IMR-90 (cell line): ENCODE measurements at regions not wholly inside any gene's neighbourhood (a gene's known extent, or its start where the extent isn't known, plus 50 kb on each side); places are given as distances from the start of the nearest gene placed in this dataset.

Experiments used
- ATAC-seq: fragments of 200-7000 bp; cut with Tn5 transposase; 2 replicates; pipeline ENCODE4 v1.9.1; 2020; ENCODE audit warnings: low read depth, mild to moderate bottlenecking, moderate library complexity
- BruUV-seq: library from RNA; stranded (reverse); fragments of 400-500 nt; replicated peaks from 2 replicates; lab custom pipeline; 2021; lab: Mats Ljungman, UMichigan
- CTCF ChIA-PET: fragments of 300-600 bp; formaldehyde crosslinking; extraction: SDS; loops from one replicate; lab custom pipeline; 2021; ENCODE audit warnings: antibody characterized with exemption; lab: Yijun Ruan, JAX
- POLR2A ChIA-PET: fragments of 300-600 bp; sonication (Branson Sonifier 250); formaldehyde crosslinking; loops from one replicate; lab custom pipeline; 2022; ENCODE audit warnings: antibody characterized with exemption; ENCODE audit not compliant: unreplicated experiment; lab: Charles Lee
- DNase-seq: peaks from one replicate; pipeline ENCODE4 v3.0.0; 2013
- H2AFZ ChIP-seq: replicated peaks from 2 replicates; pipeline ENCODE3; 2013; ENCODE audit warnings: low read length, mild to moderate bottlenecking; ENCODE audit not compliant: poor library complexity
- H2AK5ac ChIP-seq: 2 replicates; pipeline ENCODE4 v1.6.1; 2013; ENCODE audit warnings: low read depth, low read length, inconsistent platforms
- H2AK9ac ChIP-seq: replicated peaks from 2 replicates; pipeline ENCODE3; 2013; ENCODE audit warnings: mild to moderate bottlenecking, low read depth, low read length, moderate library complexity; ENCODE audit not compliant: poor library complexity
- H2BK120ac ChIP-seq: 2 replicates; pipeline ENCODE4 v1.6.1; 2013; ENCODE audit warnings: low read depth, low read length, inconsistent platforms
- H2BK15ac ChIP-seq: 3 replicates; pipeline ENCODE4 v1.6.1; 2013; ENCODE audit warnings: low read depth, low read length, inconsistent platforms
- H2BK20ac ChIP-seq: 2 replicates; pipeline ENCODE4 v1.6.1; 2013; ENCODE audit warnings: low read depth, mild to moderate bottlenecking, inconsistent platforms, low read length, moderate library complexity
- H2BK5ac ChIP-seq: 2 replicates; pipeline ENCODE4 v1.6.1; 2013; ENCODE audit warnings: mild to moderate bottlenecking, low read depth, low read length, inconsistent platforms; ENCODE audit not compliant: poor library complexity, severe bottlenecking
- H3K14ac ChIP-seq: replicated peaks from 2 replicates; pipeline ENCODE4 v1.6.1; 2013; ENCODE audit warnings: low read depth, low read length, inconsistent platforms
- H3K18ac ChIP-seq: 2 replicates; pipeline ENCODE4 v1.6.1; 2013; ENCODE audit warnings: low read depth, low read length, control low read depth
- H3K23ac ChIP-seq: 2 replicates; pipeline ENCODE4 v1.6.1; 2013; ENCODE audit warnings: low read depth, low read length, inconsistent platforms
- H3K27ac ChIP-seq: 2 replicates; pipeline ENCODE4 v1.5.1; 2013; ENCODE audit warnings: mild to moderate bottlenecking, control low read depth, low read length; ENCODE audit not compliant: insufficient read depth
- H3K27me3 ChIP-seq: 2 replicates; pipeline ENCODE4 v1.6.1; 2013; ENCODE audit warnings: low read length; ENCODE audit not compliant: control insufficient read depth, insufficient read depth
- H3K36me3 ChIP-seq: 2 replicates; pipeline ENCODE4 v1.6.1; 2013; ENCODE audit warnings: low read length, mixed read lengths; ENCODE audit not compliant: control insufficient read depth, insufficient read depth
- H3K4ac ChIP-seq: 2 replicates; pipeline ENCODE4 v1.6.1; 2013; ENCODE audit warnings: low read depth, low read length, inconsistent platforms
- H3K4me1 ChIP-seq: 2 replicates; pipeline ENCODE4 v1.6.1; 2013; ENCODE audit warnings: low read length, mixed read lengths; ENCODE audit not compliant: control insufficient read depth, insufficient read depth
- H3K4me2 ChIP-seq: 2 replicates; pipeline ENCODE4 v1.6.1; 2013; ENCODE audit warnings: low read depth, mild to moderate bottlenecking, control low read depth, low read length, moderate library complexity
- H3K4me3 ChIP-seq: 2 replicates; pipeline ENCODE4 v1.5.1; 2013; ENCODE audit warnings: low read depth, mild to moderate bottlenecking, control low read depth, low read length, moderate library complexity; ENCODE audit not compliant: insufficient read depth
- H3K56ac ChIP-seq: 2 replicates; pipeline ENCODE4 v1.6.1; 2013; ENCODE audit warnings: low read length, inconsistent platforms; ENCODE audit not compliant: insufficient read depth; ENCODE audit errors: extremely low read depth
- H3K79me1 ChIP-seq, 2 experiments: 2 replicates each; pipeline ENCODE4 v1.6.1; 2013; ENCODE audit warnings: low read length in 2 of 2, inconsistent platforms in 1 of 2, low read depth in 1 of 2
- H3K9ac ChIP-seq: 2 replicates; pipeline ENCODE4 v1.6.1; 2013; ENCODE audit warnings: low read depth, low read length, control low read depth
- H3K9me1 ChIP-seq: 2 replicates; pipeline ENCODE4 v1.6.1; 2013; ENCODE audit warnings: low read length, inconsistent platforms; ENCODE audit not compliant: insufficient read depth
- H3K9me3 ChIP-seq: 2 replicates; pipeline ENCODE4 v1.6.1; 2013; ENCODE audit warnings: low read length; ENCODE audit not compliant: control insufficient read depth, insufficient read depth
- H4K20me1 ChIP-seq: 2 replicates; pipeline ENCODE4 v1.6.1; 2013; ENCODE audit warnings: low read length, inconsistent platforms; ENCODE audit not compliant: insufficient read depth
- H4K5ac ChIP-seq: 2 replicates; pipeline ENCODE4 v1.6.1; 2013; ENCODE audit warnings: mild to moderate bottlenecking, low read depth, low read length, control low read depth
- H4K8ac ChIP-seq, 2 experiments: 2 replicates each; pipeline ENCODE4 v1.6.1; 2013; ENCODE audit warnings: low read depth in 2 of 2, low read length in 2 of 2, control low read depth in 1 of 2, inconsistent platforms in 1 of 2
- H4K91ac ChIP-seq: 2 replicates; pipeline ENCODE4 v1.6.1; 2013; ENCODE audit warnings: low read depth, low read length, inconsistent platforms; ENCODE audit not compliant: insufficient read depth
- CHD1 ChIP-seq: IDR thresholded peaks from 2 replicates; pipeline ENCODE4 v1.6.1; 2012; ENCODE audit warnings: low read depth, low read length, improper control_type of control experiment
- MXI1 ChIP-seq: IDR thresholded peaks from 2 replicates; pipeline ENCODE4 v1.6.1; 2012; ENCODE audit warnings: low read depth, mild to moderate bottlenecking, low read length, moderate library complexity, borderline replicate concordance
- WGBS, 2 experiments: methylation state at CpG; one replicate each; pipeline versions ENCODE4 v1.1.5 to v1.1.7; 2013; ENCODE audit warnings: missing lambda C conversion rate in 2 of 2; ENCODE audit not compliant: insufficient read length in 1 of 2; ENCODE audit errors: extremely low coverage in 2 of 2; 5-methylcytosine and 5-hydroxymethylcytosine counted together
- dilution Hi-C: fragments of 300-500 bp; cut with HindIII; formaldehyde crosslinking; loops from one replicate; pipeline ENCODE4 v1.14.3; 2018; ENCODE audit warnings: low sequenced_read_pairs; ENCODE audit not compliant: unreplicated experiment
- in situ Hi-C: fragments of 300-500 bp; cut with MboI; formaldehyde crosslinking; loops from 3 replicates; pipeline ENCODE4 v1.14.3; 2019; ENCODE audit warnings: low sequenced_read_pairs, inconsistent platforms, mixed read lengths
- intact Hi-C: fragments of 100-400 bp; cut with micrococcal nuclease; formaldehyde crosslinking; loops from 2 replicates; pipeline ENCODE4 v1.10.0; 2022

GRCh38 chr16:86180780-86181179 is 281.8 kb downstream of the IRF8 start:
- H2BK5ac ChIP-seq = peak overlapping the region; percentile 5
- no peak for DNase-seq
- no peak overlapping the region for H3K4me2 ChIP-seq
- H4K5ac ChIP-seq = no peak overlapping the region
- intact Hi-C loops = no loop called here
- H3K14ac ChIP-seq = no peak overlapping the region
- no peak overlapping the region for H2BK15ac ChIP-seq
- TF ChIP-seq CHD1 (no peak), MXI1 (no peak)
- 0 out of 2 replicates have a peak, but pooled peaks cover 8% of the 10 kb centered on the region for H3K9me1 ChIP-seq
- no peak overlapping the region for H4K91ac ChIP-seq
- no peak overlapping the region for H2BK120ac ChIP-seq
- no peaks in the 10 kb centered on the region for H3K79me1 ChIP-seq
- WGBS, 2 experiments = 84% methylated on average over 4 of the region's 4 CpGs; no CpG with 5 or more reads in 1 of the 2 experiments
- peaks cover 5% of the 10 kb centered on the region; the same call in 1 of the 2 replicates for H3K9me3 ChIP-seq
- no peak overlapping the region for H3K18ac ChIP-seq
- H4K20me1 ChIP-seq = no peaks in the 10 kb centered on the region
- H4K8ac ChIP-seq = no peak overlapping the region
- no peak overlapping the region for H3K4me3 ChIP-seq
- no peaks in the 10 kb centered on the region for H3K4me1 ChIP-seq
- in situ Hi-C loops = no loop called here
- H3K36me3 ChIP-seq = no peaks in the 10 kb centered on the region
- no peak overlapping the region for H2AK9ac ChIP-seq
- no peak overlapping the region for H3K23ac ChIP-seq
- H2AFZ ChIP-seq = no peak overlapping the region
- dilution Hi-C loops = no loop called here
- H2BK20ac ChIP-seq = no peak overlapping the region
- H3K56ac ChIP-seq = no peak overlapping the region
- no peak for ATAC-seq
- H3K4ac ChIP-seq = no peak overlapping the region
- POLR2A ChIA-PET = no interaction called here
- H2AK5ac ChIP-seq = no peak overlapping the region
- H3K27ac ChIP-seq = no peak overlapping the region
- CTCF ChIA-PET = no interaction called here
- no TSS peak for BruUV-seq
- no peak overlapping the region for H3K9ac ChIP-seq
- no peaks in the 10 kb centered on the region; the same call in none of the 2 replicates for H3K27me3 ChIP-seq
